GM23338 (cell line): ENCODE measurements at regions not wholly inside any gene's neighbourhood (a gene's known extent, or its start where the extent isn't known, plus 50 kb on each side); places are given as distances from the start of the nearest gene placed in this dataset.

Source experiments
- EZH2 ChIP-seq: fragments of 200-600 bp; sonication (generic); IDR thresholded peaks from one replicate; pipeline ENCODE4 v1.8.0; 2017; ENCODE audit warnings: antibody characterized with exemption, mild to moderate bottlenecking, low read depth; ENCODE audit not compliant: unreplicated experiment
- EZH2phosphoT487 ChIP-seq: fragments of 200-600 bp; sonication (generic); IDR thresholded peaks from one replicate; pipeline ENCODE4 v1.8.1; 2018; ENCODE audit warnings: antibody characterized with exemption; ENCODE audit not compliant: unreplicated experiment
- POLR2AphosphoS5 ChIP-seq: IDR thresholded peaks from 2 replicates; pipeline ENCODE4 v1.6.1; 2016; ENCODE audit warnings: antibody characterized with exemption, low read depth
- REST ChIP-seq: IDR thresholded peaks from one replicate; pipeline ENCODE4 v1.6.1; 2018; ENCODE audit warnings: antibody characterized with exemption; ENCODE audit not compliant: unreplicated experiment
- TF ChIP-seq, protein P1 (sequence below), 2 experiments: fragments of 200-600 bp in 1 of 2; sonication (generic) in 1 of 2; conservative IDR thresholded peaks; 2 replicates each; pipeline versions ENCODE4 v1.5.1 to v1.6.1; 2016 to 2017; ENCODE audit warnings: antibody characterized with exemption in 2 of 2, low read depth in 2 of 2, mild to moderate bottlenecking in 2 of 2, moderate library complexity in 1 of 2
- TF ChIP-seq, protein P2 (sequence below): IDR thresholded peaks from 2 replicates; pipeline ENCODE4 v1.6.1; 2016; ENCODE audit warnings: antibody characterized with exemption

DNA sequence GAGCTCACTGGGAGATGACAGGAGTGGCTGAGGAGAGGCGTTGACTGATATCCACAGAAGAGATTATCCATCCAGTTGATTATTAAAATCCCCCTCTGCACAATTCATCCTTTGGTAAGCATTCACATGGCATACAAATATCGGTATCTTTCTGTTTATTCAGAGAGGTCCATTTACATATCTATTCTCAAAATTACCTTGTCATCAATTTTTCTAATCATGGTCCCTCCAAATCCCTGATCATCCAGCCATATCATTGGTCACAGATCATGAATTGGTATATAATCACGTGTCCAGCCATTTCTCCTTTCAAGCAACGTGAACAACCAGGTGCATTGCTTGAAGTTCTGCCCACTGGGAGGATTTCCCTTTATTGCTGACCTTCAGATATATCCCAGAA, 1321.0 kb downstream of the ROBO2 start:
- TF ChIP-seq EZH2phosphoT487 = no peak
- TF ChIP-seq, protein P1, sequence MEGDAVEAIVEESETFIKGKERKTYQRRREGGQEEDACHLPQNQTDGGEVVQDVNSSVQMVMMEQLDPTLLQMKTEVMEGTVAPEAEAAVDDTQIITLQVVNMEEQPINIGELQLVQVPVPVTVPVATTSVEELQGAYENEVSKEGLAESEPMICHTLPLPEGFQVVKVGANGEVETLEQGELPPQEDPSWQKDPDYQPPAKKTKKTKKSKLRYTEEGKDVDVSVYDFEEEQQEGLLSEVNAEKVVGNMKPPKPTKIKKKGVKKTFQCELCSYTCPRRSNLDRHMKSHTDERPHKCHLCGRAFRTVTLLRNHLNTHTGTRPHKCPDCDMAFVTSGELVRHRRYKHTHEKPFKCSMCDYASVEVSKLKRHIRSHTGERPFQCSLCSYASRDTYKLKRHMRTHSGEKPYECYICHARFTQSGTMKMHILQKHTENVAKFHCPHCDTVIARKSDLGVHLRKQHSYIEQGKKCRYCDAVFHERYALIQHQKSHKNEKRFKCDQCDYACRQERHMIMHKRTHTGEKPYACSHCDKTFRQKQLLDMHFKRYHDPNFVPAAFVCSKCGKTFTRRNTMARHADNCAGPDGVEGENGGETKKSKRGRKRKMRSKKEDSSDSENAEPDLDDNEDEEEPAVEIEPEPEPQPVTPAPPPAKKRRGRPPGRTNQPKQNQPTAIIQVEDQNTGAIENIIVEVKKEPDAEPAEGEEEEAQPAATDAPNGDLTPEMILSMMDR (conservative IDR thresholded peaks at IDR 0.05; ENCODE audit: low read depth in 2 of 2) = no peak
- TF ChIP-seq EZH2 = no peak
- no peak for TF ChIP-seq POLR2AphosphoS5
- TF ChIP-seq, protein P2, sequence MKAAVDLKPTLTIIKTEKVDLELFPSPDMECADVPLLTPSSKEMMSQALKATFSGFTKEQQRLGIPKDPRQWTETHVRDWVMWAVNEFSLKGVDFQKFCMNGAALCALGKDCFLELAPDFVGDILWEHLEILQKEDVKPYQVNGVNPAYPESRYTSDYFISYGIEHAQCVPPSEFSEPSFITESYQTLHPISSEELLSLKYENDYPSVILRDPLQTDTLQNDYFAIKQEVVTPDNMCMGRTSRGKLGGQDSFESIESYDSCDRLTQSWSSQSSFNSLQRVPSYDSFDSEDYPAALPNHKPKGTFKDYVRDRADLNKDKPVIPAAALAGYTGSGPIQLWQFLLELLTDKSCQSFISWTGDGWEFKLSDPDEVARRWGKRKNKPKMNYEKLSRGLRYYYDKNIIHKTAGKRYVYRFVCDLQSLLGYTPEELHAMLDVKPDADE = no peak
- no peak for TF ChIP-seq REST
